Transverse colon (tissue), 3 donors: ENCODE measurements at regions not wholly inside any gene's neighbourhood (a gene's known extent, or its start where the extent isn't known, plus 50 kb on each side); places are given as distances from the start of the nearest gene placed in this dataset.

Source experiments
- CTCF ChIP-seq, 5 experiments: fragments of 200-600 bp in 3 of 5; fragments of 450-650 bp in 2 of 5; sonication (generic) in 3 of 5; IDR thresholded peaks; 1 replicate in 2 of 5; 2 replicates in 3 of 5; pipeline ENCODE4 v1.5.1; 2016 to 2017; ENCODE audit warnings: antibody characterized with exemption in 5 of 5, inconsistent platforms in 3 of 5, mild to moderate bottlenecking in 2 of 5, moderate library complexity in 1 of 5
- EP300 ChIP-seq: sonication (generic); formaldehyde crosslinking; IDR thresholded peaks from one replicate; pipeline ENCODE4 v1.6.1; 2017; ENCODE audit warnings: antibody characterized with exemption, low read depth
- POLR2A ChIP-seq: fragments of 450-650 bp; IDR thresholded peaks from one replicate; pipeline ENCODE4 v1.6.1; 2016; ENCODE audit warnings: antibody characterized with exemption, mild to moderate bottlenecking, moderate library complexity

DNA sequence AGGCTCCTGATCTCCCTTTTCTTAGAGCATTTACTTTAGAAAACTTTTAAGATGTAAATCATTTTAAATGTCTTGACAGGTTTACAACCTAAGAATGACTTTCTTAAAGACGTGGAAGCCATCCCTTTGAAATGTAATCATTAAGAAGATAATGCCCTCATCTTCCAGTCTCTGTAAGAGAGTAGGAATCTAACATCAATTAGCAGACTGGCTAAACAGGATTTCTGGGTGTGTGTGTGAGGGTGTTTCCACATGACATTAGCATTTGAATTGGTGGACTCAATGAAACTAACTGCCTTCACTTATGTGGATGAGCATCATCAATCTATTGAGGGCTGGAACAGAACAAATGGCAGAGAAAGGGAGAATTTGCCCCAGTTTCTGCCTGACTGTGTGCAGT is 329.5 kb downstream of the RPL10L start:
- TF ChIP-seq CTCF (IDR thresholded peaks at IDR 0.05) (no peak), EP300 (no peak), POLR2A (no peak)
